D721Med (cell line): ENCODE measurements at regions not wholly inside any gene's neighbourhood (a gene's known extent, or its start where the extent isn't known, plus 50 kb on each side); places are given as distances from the start of the nearest gene placed in this dataset.

Source experiments
- DNase-seq: peaks from one replicate; pipeline ENCODE4 v3.0.0; 2011; ENCODE audit warnings: low spot score; ENCODE audit not compliant: insufficient read length
- FAIRE-seq: peaks from 2 replicates; lab custom pipeline; 2011; peaks lifted over from hg19 to GRCh38; lab: Jason Lieb, UNC
- CTCF ChIP-seq: IDR thresholded peaks from 2 replicates; pipeline ENCODE4 v1.5.1; 2012; ENCODE audit warnings: mild to moderate bottlenecking, control low read depth; ENCODE audit not compliant: insufficient read depth; ENCODE audit errors: missing control alignments

- FAIRE-seq (no peak), DNase-seq (no peak)
- no peak for TF ChIP-seq CTCF
Measured at GRCh38 chr2:213232649-213233437, 51.4 kb upstream of the SPAG16 start.

GRCh38 chr2:213233438-213234330 is 50.6 kb upstream of the SPAG16 start:
- FAIRE-seq (peak; percentile 74), DNase-seq (no peak)
- TF ChIP-seq CTCF, result no peak
